ENCODE measurements at regions not wholly inside any gene's neighbourhood (a gene's known extent, or its start where the extent isn't known, plus 50 kb on each side); places are given as distances from the start of the nearest gene placed in this dataset.

GRCh38 chr20:52744441-52744840 lies 227.7 kb upstream of the TSHZ2 start:
- H3K27me3 ChIP-seq (ENCODE audit: low read depth) = no peaks in the 10 kb centered on the region
- ATAC-seq = no peak
- H3K4me3 ChIP-seq = no peak overlapping the region
- DNase-seq = no peak
- H3K36me3 ChIP-seq = no peaks in the 10 kb centered on the region
- no peaks in the 10 kb centered on the region for H3K9me3 ChIP-seq
- intact Hi-C loops (cut with DNase I) = no loop called here
- no peaks in the 10 kb centered on the region for H3K4me1 ChIP-seq
- H3K27ac ChIP-seq = no peak overlapping the region
- TF ChIP-seq, protein P1, sequence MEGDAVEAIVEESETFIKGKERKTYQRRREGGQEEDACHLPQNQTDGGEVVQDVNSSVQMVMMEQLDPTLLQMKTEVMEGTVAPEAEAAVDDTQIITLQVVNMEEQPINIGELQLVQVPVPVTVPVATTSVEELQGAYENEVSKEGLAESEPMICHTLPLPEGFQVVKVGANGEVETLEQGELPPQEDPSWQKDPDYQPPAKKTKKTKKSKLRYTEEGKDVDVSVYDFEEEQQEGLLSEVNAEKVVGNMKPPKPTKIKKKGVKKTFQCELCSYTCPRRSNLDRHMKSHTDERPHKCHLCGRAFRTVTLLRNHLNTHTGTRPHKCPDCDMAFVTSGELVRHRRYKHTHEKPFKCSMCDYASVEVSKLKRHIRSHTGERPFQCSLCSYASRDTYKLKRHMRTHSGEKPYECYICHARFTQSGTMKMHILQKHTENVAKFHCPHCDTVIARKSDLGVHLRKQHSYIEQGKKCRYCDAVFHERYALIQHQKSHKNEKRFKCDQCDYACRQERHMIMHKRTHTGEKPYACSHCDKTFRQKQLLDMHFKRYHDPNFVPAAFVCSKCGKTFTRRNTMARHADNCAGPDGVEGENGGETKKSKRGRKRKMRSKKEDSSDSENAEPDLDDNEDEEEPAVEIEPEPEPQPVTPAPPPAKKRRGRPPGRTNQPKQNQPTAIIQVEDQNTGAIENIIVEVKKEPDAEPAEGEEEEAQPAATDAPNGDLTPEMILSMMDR (IDR thresholded peaks at IDR 0.05) = no peak

DNA sequence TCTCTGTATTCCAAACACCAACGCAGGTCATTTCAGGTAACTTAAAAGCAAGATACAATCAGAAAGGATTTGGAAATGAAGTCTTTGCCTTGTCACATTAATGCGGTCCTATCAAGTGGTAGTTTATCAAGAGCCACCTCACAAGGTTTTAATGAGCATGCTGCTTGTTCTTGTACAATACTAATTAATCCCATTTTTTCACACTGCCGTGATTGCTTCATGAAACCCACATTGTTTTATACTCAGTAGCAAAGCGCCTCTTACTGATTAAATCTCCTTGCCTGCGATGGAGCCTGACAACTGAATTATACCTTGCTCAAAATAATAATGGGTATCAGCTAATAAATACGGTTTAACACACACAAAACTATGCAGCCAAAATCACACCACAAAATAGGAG lies 234.1 kb upstream of the TSHZ2 start:
- Histone ChIP-seq H3K36me3 (no peaks in the 10 kb centered on the region), H3K9me3 (no peaks in the 10 kb centered on the region), H3K4me1 (no peaks in the 10 kb centered on the region), H3K27ac (no peak overlapping the region), H3K27me3 (ENCODE audit: low read depth) (no peaks in the 10 kb centered on the region), H3K4me3 (no peak overlapping the region)
- ATAC-seq (no peak), DNase-seq (no peak)
- TF ChIP-seq, protein P1 (IDR thresholded peaks at IDR 0.05) = no peak
- intact Hi-C loops (cut with DNase I) = no loop called here

- Histone ChIP-seq H3K36me3 (no peaks in the 10 kb centered on the region), H3K27ac (no peak overlapping the region), H3K9me3 (no peaks in the 10 kb centered on the region), H3K4me3 (no peak overlapping the region), H3K4me1 (no peaks in the 10 kb centered on the region), H3K27me3 (ENCODE audit: low read depth) (no peaks in the 10 kb centered on the region)
- TF ChIP-seq, protein P1 (IDR thresholded peaks at IDR 0.05) = no peak
- ATAC-seq (no peak), DNase-seq (no peak)
- intact Hi-C loops (cut with DNase I) = no loop called here
These were observed 235.7 kb upstream of the TSHZ2 start for GRCh38 chr20:52736507-52736906.

DNA sequence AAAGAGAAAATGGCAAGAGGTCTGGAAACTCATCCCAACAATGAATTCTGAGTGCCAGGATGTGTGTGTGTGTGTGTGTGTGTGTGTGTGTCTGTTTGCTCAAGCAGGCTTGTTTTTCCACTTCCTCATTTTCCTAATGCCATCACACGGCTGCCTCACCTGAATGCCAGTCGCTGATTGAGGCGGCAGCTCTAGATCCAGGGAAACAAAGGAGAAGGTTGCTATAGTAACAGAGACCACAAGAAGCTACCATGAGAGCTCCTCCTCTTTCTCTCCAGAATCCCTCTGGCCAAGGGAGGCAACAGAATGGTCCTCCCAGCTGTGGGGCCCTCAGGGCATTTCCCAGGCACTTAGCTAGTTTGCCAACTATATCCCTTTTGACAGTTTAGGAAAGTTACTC lies 241.1 kb upstream of the TSHZ2 start:
- TF ChIP-seq, protein P1 (IDR thresholded peaks at IDR 0.05) = no peak
- Histone ChIP-seq H3K9me3 (no peaks in the 10 kb centered on the region), H3K27me3 (ENCODE audit: low read depth) (no peaks in the 10 kb centered on the region), H3K27ac (no peak overlapping the region), H3K4me3 (no peak overlapping the region), H3K4me1 (no peaks in the 10 kb centered on the region), H3K36me3 (no peaks in the 10 kb centered on the region)
- ATAC-seq (peak in 1 of 2 donors; percentile 15), DNase-seq (no peak)
- intact Hi-C loops (cut with DNase I) = no loop called here

DNA sequence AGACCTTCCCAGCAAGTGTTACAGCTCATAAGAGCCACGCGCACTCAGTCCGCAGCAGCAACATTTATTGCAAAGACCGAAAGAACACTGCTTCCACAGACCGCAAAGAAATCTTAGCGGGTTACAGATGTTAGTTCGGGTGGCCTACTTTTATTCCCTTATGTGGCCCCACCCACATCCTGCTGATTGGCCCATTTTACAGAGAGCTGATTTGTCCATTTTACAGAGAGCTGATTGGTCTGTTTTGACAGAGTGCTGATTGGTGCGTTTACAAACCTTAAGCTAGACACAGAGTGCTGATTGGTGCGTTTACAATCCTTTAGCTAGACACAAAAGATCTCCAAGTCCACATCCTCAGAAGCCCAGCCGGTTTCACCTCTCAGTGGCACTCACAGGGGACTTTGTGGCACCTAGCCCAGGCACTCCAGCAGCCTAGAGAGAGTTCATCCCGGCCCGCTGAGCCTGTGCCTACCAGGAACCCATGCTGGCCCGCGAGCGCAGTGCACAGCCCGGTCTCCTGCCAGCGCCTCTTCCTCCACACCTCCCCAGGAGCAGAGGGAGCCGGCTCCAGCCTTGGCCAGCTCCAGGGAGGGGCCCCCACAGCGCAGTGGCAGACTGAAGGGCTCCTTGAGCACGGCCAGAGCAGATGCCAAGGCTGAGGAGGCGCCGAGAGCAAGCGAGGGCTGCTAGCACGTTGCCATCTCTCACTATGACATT lies 244.3 kb upstream of the TSHZ2 start:
- Histone ChIP-seq H3K27me3 (ENCODE audit: low read depth) (no peaks in the 10 kb centered on the region), H3K9me3 (no peaks in the 10 kb centered on the region), H3K4me3 (no peak overlapping the region), H3K27ac (no peak overlapping the region), H3K4me1 (no peaks in the 10 kb centered on the region), H3K36me3 (no peaks in the 10 kb centered on the region)
- no peak for ATAC-seq
- intact Hi-C loops (cut with DNase I) = no loop called here
- no peak for DNase-seq
- TF ChIP-seq, protein P1 (IDR thresholded peaks at IDR 0.05) = no peak

Data from lower lobe of right lung (tissue), 2 donors.